ENCODE measurements at regions not wholly inside any gene's neighbourhood (a gene's known extent, or its start where the extent isn't known, plus 50 kb on each side); places are given as distances from the start of the nearest gene placed in this dataset.

DNA sequence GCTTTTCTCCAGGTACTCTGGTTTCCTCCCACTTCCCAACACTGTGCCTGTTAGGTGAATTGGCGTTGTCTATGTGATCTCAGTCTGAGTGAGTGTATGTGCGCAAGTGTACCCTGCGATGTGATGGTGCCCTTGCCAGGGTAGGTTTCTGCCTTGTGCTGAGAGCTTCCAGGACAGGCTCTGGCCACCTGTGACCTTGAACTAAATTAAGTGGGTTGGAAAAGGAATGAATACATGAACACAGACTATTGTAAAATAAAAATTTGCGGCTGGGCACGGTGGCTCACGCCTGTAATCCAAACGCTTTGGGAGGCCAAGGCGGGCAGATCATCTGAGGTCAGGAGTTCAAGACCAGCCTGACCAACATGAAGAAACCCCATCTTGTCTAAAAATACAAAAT is 678.0 kb downstream of the DHX35 start:
- CTCF ChIA-PET = no interaction called here
- Mint-ChIP-seq H3K4me3 (no peak overlapping the region), H3K36me3 (no peaks in the 10 kb centered on the region), H3K9me3 (no peaks in the 10 kb centered on the region), H3K27me3 (ENCODE audit: low read depth) (no peaks in the 10 kb centered on the region), H3K27ac (no peak overlapping the region), H3K4me1 (peaks cover 23% of the 10 kb centered on the region)
- ATAC-seq = no peak
- POLR2A ChIA-PET = no interaction called here
- no peak for DNase-seq (ENCODE audit: low spot score)
- no peak for TF ChIP-seq ATF2 (CRISPR knock-in tag; IDR thresholded peaks at IDR 0.05; ENCODE audit: borderline replicate concordance, low read depth)
- TF ChIP-seq TEAD1 (CRISPR knock-in tag; IDR thresholded peaks at IDR 0.05) = no peak
- TF ChIP-seq SOX15 (CRISPR knock-in tag; IDR thresholded peaks at IDR 0.05) = no peak
- no peak for TF ChIP-seq RORB (CRISPR knock-in tag; IDR thresholded peaks at IDR 0.05)
- no peak for TF ChIP-seq FOXK1 (CRISPR knock-in tag; IDR thresholded peaks at IDR 0.05)
- TF ChIP-seq, protein P1, sequence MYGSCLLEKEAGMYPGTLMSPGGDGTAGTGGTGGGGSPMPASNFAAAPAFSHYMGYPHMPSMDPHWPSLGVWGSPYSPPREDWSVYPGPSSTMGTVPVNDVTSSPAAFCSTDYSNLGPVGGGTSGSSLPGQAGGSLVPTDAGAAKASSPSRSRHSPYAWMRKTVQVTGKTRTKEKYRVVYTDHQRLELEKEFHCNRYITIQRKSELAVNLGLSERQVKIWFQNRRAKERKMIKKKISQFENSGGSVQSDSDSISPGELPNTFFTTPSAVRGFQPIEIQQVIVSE (CRISPR knock-in tag; IDR thresholded peaks at IDR 0.05; ENCODE audit: borderline replicate concordance) = no peak
- no peak for TF ChIP-seq E2F5 (CRISPR knock-in tag; IDR thresholded peaks at IDR 0.05)
- TF ChIP-seq NFE2L1 (CRISPR knock-in tag; IDR thresholded peaks at IDR 0.05) = no peak
- no peak for TF ChIP-seq CBFB (CRISPR knock-in tag; IDR thresholded peaks at IDR 0.05; ENCODE audit: low read depth)
- no peak for TF ChIP-seq PREB (CRISPR knock-in tag; IDR thresholded peaks at IDR 0.05; ENCODE audit: borderline replicate concordance)
- no peak for TF ChIP-seq ZNF219 (CRISPR knock-in tag; IDR thresholded peaks at IDR 0.05; ENCODE audit: borderline replicate concordance)

DNA sequence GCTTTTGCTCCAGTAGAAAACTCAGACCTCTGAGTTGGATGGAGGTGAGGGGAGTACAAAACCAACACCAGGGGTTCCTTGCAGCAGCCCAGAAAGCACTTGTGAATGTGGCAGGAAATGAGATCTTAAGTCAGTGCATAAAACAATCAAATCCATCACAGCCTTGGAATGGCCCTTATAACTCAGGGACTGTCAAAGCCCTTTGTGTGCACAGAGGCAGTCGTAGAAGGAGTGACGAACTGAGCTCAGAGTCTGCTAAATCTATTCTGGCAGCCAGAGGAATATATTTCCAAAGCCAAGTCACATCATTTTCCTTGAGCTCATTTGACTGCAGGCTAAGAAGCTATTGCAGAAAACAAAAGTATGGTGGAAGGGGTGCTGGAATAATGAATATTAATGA is 676.6 kb downstream of the DHX35 start:
- no peaks in the 10 kb centered on the region for H3K27me3 Mint-ChIP-seq (ENCODE audit: low read depth)
- DNase-seq (ENCODE audit: low spot score) (no peak), ATAC-seq (no peak)
- CTCF ChIA-PET = no interaction called here
- H3K9me3 Mint-ChIP-seq = no peaks in the 10 kb centered on the region
- no peak overlapping the region for H3K4me3 Mint-ChIP-seq
- peaks cover 14% of the 10 kb centered on the region for H3K4me1 Mint-ChIP-seq
- no peak overlapping the region for H3K27ac Mint-ChIP-seq
- POLR2A ChIA-PET = no interaction called here
- no peaks in the 10 kb centered on the region for H3K36me3 Mint-ChIP-seq
- TF ChIP-seq ZNF532 (CRISPR knock-in tag; IDR thresholded peaks at IDR 0.05; ENCODE audit: borderline replicate concordance) (no peak), JUN (CRISPR knock-in tag; IDR thresholded peaks at IDR 0.05) (no peak), TEAD4 (CRISPR knock-in tag; IDR thresholded peaks at IDR 0.05) (no peak), NR2C2 (CRISPR knock-in tag; IDR thresholded peaks at IDR 0.05) (no peak), ZBTB21 (CRISPR knock-in tag; IDR thresholded peaks at IDR 0.05; ENCODE audit: borderline replicate concordance) (no peak), E2F1 (CRISPR knock-in tag; IDR thresholded peaks at IDR 0.05) (no peak), ZNF425 (CRISPR knock-in tag; conservative IDR thresholded peaks at IDR 0.05) (no peak), USF1 (CRISPR knock-in tag; IDR thresholded peaks at IDR 0.05) (no peak), SMAD3 (CRISPR knock-in tag; IDR thresholded peaks at IDR 0.05; ENCODE audit: borderline replicate concordance) (no peak), CBFB (CRISPR knock-in tag; IDR thresholded peaks at IDR 0.05; ENCODE audit: low read depth) (no peak), NR1H2 (CRISPR knock-in tag; IDR thresholded peaks at IDR 0.05) (no peak), MYBL2 (CRISPR knock-in tag; IDR thresholded peaks at IDR 0.05) (no peak)
- TF ChIP-seq, protein P2, sequence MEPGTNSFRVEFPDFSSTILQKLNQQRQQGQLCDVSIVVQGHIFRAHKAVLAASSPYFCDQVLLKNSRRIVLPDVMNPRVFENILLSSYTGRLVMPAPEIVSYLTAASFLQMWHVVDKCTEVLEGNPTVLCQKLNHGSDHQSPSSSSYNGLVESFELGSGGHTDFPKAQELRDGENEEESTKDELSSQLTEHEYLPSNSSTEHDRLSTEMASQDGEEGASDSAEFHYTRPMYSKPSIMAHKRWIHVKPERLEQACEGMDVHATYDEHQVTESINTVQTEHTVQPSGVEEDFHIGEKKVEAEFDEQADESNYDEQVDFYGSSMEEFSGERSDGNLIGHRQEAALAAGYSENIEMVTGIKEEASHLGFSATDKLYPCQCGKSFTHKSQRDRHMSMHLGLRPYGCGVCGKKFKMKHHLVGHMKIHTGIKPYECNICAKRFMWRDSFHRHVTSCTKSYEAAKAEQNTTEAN (CRISPR knock-in tag; IDR thresholded peaks at IDR 0.05) = no peak

Measured in WTC11 (cell line).